HL-60 (cell line): ENCODE measurements at regions not wholly inside any gene's neighbourhood (a gene's known extent, or its start where the extent isn't known, plus 50 kb on each side); places are given as distances from the start of the nearest gene placed in this dataset.

Source experiments
- GABPA ChIP-seq: IDR thresholded peaks from 2 replicates; pipeline ENCODE4 v1.6.1; 2012; ENCODE audit warnings: low read depth
- TF ChIP-seq, protein P1 (sequence below): IDR thresholded peaks from one replicate; pipeline ENCODE4 v1.5.1; 2011; ENCODE audit warnings: low read length, control low read depth, inconsistent platforms; ENCODE audit not compliant: insufficient read depth

DNA sequence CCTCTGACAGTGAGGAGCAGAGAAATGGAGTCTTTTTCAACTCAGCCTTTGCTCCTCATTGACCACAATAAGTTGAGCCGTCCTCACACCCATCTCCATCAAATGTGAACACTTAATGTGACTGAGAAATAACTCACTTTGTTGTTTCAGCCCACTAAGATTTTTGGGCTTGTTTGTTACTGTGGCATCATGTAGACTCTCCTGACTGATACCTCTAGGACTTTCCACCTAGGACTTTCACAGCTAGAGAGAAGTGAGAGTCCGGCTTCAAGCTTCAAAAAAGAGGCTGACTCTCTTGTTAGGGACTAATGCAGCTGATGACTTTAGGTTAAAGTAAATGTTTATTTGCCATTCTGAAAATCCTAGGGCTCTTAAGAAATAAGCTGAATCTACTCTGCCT lies 435.0 kb downstream of the TMEM114 start:
- TF ChIP-seq, protein P1, sequence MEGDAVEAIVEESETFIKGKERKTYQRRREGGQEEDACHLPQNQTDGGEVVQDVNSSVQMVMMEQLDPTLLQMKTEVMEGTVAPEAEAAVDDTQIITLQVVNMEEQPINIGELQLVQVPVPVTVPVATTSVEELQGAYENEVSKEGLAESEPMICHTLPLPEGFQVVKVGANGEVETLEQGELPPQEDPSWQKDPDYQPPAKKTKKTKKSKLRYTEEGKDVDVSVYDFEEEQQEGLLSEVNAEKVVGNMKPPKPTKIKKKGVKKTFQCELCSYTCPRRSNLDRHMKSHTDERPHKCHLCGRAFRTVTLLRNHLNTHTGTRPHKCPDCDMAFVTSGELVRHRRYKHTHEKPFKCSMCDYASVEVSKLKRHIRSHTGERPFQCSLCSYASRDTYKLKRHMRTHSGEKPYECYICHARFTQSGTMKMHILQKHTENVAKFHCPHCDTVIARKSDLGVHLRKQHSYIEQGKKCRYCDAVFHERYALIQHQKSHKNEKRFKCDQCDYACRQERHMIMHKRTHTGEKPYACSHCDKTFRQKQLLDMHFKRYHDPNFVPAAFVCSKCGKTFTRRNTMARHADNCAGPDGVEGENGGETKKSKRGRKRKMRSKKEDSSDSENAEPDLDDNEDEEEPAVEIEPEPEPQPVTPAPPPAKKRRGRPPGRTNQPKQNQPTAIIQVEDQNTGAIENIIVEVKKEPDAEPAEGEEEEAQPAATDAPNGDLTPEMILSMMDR: no peak
- no peak for TF ChIP-seq GABPA
